H1 (cell line): ENCODE measurements at regions not wholly inside any gene's neighbourhood (a gene's known extent, or its start where the extent isn't known, plus 50 kb on each side); places are given as distances from the start of the nearest gene placed in this dataset.

Experiments used
- CTCF ChIA-PET: fragments of 300-600 bp; sonication (Branson Sonifier 250); formaldehyde crosslinking; loops from one replicate; lab custom pipeline; 2021; ENCODE audit not compliant: partially characterized antibody; lab: Charles Lee
- POLR2A ChIA-PET: fragments of 300-600 bp; sonication (Branson Sonifier 250); formaldehyde crosslinking; loops from one replicate; lab custom pipeline; 2021; ENCODE audit warnings: inconsistent platforms; ENCODE audit not compliant: partially characterized antibody; lab: Charles Lee
- DNase-seq, 2 experiments: peaks; one replicate each; pipeline versions ENCODE4 v3.0.0 to v3.0.0-alpha.2; 2010 to 2022; ENCODE audit warnings: low spot score in 2 of 2, low read depth in 1 of 2, mixed read lengths in 1 of 2
- FAIRE-seq: peaks from 2 replicates; lab custom pipeline; 2011; peaks lifted over from hg19 to GRCh38; lab: Jason Lieb, UNC
- H2AFZ ChIP-seq: 2 replicates; pipeline ENCODE4 v1.8.1; 2012; ENCODE audit warnings: low read length, inconsistent platforms
- H2AK5ac ChIP-seq: 2 replicates; pipeline ENCODE4 v1.6.1; 2013; ENCODE audit warnings: low read depth, low read length
- H2BK120ac ChIP-seq: replicated peaks from 2 replicates; pipeline ENCODE3; 2013; ENCODE audit warnings: low read depth, low read length, inconsistent platforms
- H2BK12ac ChIP-seq: 2 replicates; pipeline ENCODE4 v1.6.1; 2013; ENCODE audit warnings: low read depth, low read length
- H2BK15ac ChIP-seq: 2 replicates; pipeline ENCODE4 v1.6.1; 2013; ENCODE audit warnings: low read length
- H2BK20ac ChIP-seq: 2 replicates; pipeline ENCODE4 v1.6.1; 2013; ENCODE audit warnings: low read length
- H2BK5ac ChIP-seq: 2 replicates; pipeline ENCODE4 v1.6.1; 2013; ENCODE audit warnings: low read depth, low read length
- H3K14ac ChIP-seq: 2 replicates; pipeline ENCODE4 v1.6.1; 2013; ENCODE audit warnings: inconsistent platforms; ENCODE audit not compliant: insufficient read length
- H3K18ac ChIP-seq: 2 replicates; pipeline ENCODE4 v1.6.1; 2013; ENCODE audit warnings: low read length; ENCODE audit errors: extremely low read depth
- H3K23ac ChIP-seq: 2 replicates; pipeline ENCODE4 v1.6.1; 2013; ENCODE audit warnings: inconsistent platforms; ENCODE audit not compliant: insufficient read length
- H3K23me2 ChIP-seq: 2 replicates; pipeline ENCODE4 v1.6.1; 2013; ENCODE audit warnings: low read depth, low read length
- H3K27ac ChIP-seq: 2 replicates; pipeline ENCODE4 v1.6.1; 2011; ENCODE audit warnings: low read depth, low read length, inconsistent platforms
- H3K27me3 ChIP-seq, 4 experiments: replicated peaks in 1 of 4; 1 replicate in 1 of 4; 2 replicates in 3 of 4; pipeline versions ENCODE4 v1.6.1 to v1.8.1; 2011 to 2013; ENCODE audit warnings: low read length in 3 of 4, mild to moderate bottlenecking in 3 of 4, inconsistent platforms in 2 of 4, mixed read lengths in 2 of 4, moderate library complexity in 1 of 4; ENCODE audit not compliant: control insufficient read depth in 3 of 4, insufficient read depth in 3 of 4; ENCODE audit errors: extremely low read depth in 1 of 4
- H3K36me3 ChIP-seq, 4 experiments: 2 replicates each; pipeline versions ENCODE4 v1.6.1 to v1.8.1; 2011 to 2013; ENCODE audit warnings: mild to moderate bottlenecking in 4 of 4, low read length in 3 of 4, moderate library complexity in 2 of 4, control low read depth in 1 of 4, inconsistent platforms in 1 of 4; ENCODE audit not compliant: insufficient read depth in 4 of 4, control insufficient read depth in 2 of 4
- H3K4ac ChIP-seq: replicated peaks from 2 replicates; pipeline ENCODE3; 2013; ENCODE audit warnings: low read length, low read depth, mixed read lengths, inconsistent platforms; ENCODE audit not compliant: insufficient read length
- H3K4me1 ChIP-seq, 4 experiments: replicated peaks in 1 of 4; 1 replicate in 1 of 4; 2 replicates in 3 of 4; pipeline versions ENCODE4 v1.6.1 to v1.8.1; 2011 to 2013; ENCODE audit warnings: low read length in 3 of 4, inconsistent platforms in 2 of 4, mixed read lengths in 1 of 4; ENCODE audit not compliant: insufficient read depth in 4 of 4, control insufficient read depth in 3 of 4
- H3K4me2 ChIP-seq, 2 experiments: 2 replicates each; pipeline versions ENCODE4 v1.6.1 to v1.8.1; 2011 to 2013; ENCODE audit warnings: low read depth in 2 of 2, low read length in 2 of 2, control low read depth in 1 of 2, inconsistent platforms in 1 of 2, mild to moderate bottlenecking in 1 of 2; ENCODE audit not compliant: insufficient read depth in 1 of 2
- H3K4me3 ChIP-seq, 4 experiments: fragments of 200-600, 300-600 bp in 1 of 4; sonication (generic), shearing (Covaris generic), sonication (Bioruptor Twin) in 1 of 4; 2 replicates each; pipeline versions ENCODE4 v1.5.1 to v1.8.1; 2011 to 2016; ENCODE audit warnings: low read length in 4 of 4, low read depth in 3 of 4, control low read depth in 2 of 4, inconsistent platforms in 2 of 4, mild to moderate bottlenecking in 2 of 4, mixed read lengths in 1 of 4, moderate library complexity in 1 of 4; ENCODE audit not compliant: insufficient read depth in 2 of 4; ENCODE audit errors: extremely low read depth in 1 of 4
- H3K56ac ChIP-seq: replicated peaks from 2 replicates; pipeline ENCODE3; 2013; ENCODE audit warnings: low read depth, mild to moderate bottlenecking, mixed read lengths, low read length, inconsistent platforms; ENCODE audit not compliant: insufficient read length
- H3K79me1 ChIP-seq: 2 replicates; pipeline ENCODE4 v1.6.1; 2013; ENCODE audit warnings: low read depth, low read length, control low read depth
- H3K79me2 ChIP-seq, 2 experiments: 2 replicates each; pipeline versions ENCODE4 v1.6.1 to v1.8.1; 2012 to 2013; ENCODE audit warnings: low read length in 2 of 2, mild to moderate bottlenecking in 2 of 2, inconsistent platforms in 1 of 2; ENCODE audit not compliant: insufficient read depth in 2 of 2, control insufficient read depth in 1 of 2
- H3K9ac ChIP-seq, 4 experiments: replicated peaks in 1 of 4; 1 replicate in 1 of 4; 2 replicates in 3 of 4; pipeline versions ENCODE4 v1.6.1 to v1.8.1; 2011 to 2013; ENCODE audit warnings: low read depth in 3 of 4, low read length in 3 of 4, control low read depth in 2 of 4, mild to moderate bottlenecking in 2 of 4, moderate library complexity in 2 of 4, inconsistent platforms in 1 of 4; ENCODE audit errors: extremely low read depth in 1 of 4
- H3K9me3 ChIP-seq, 2 experiments: 2 replicates each; pipeline versions ENCODE4 v1.6.1 to v1.8.1; 2012 to 2013; ENCODE audit warnings: mild to moderate bottlenecking in 2 of 2, moderate library complexity in 2 of 2, control low read depth in 1 of 2, inconsistent platforms in 1 of 2, low read depth in 1 of 2, low read length in 1 of 2, mixed read lengths in 1 of 2; ENCODE audit not compliant: insufficient read depth in 2 of 2
- H4K20me1 ChIP-seq, 2 experiments: replicated peaks in 1 of 2; 2 replicates each; pipeline versions ENCODE3 to v1.8.1; 2011 to 2013; ENCODE audit warnings: inconsistent platforms in 2 of 2, low read length in 2 of 2, mild to moderate bottlenecking in 1 of 2; ENCODE audit not compliant: insufficient read depth in 2 of 2, control insufficient read depth in 1 of 2
- H4K5ac ChIP-seq: 2 replicates; pipeline ENCODE4 v1.6.1; 2013; ENCODE audit warnings: low read length, low read depth, mixed read lengths, inconsistent platforms; ENCODE audit not compliant: insufficient read length
- H4K8ac ChIP-seq: 2 replicates; pipeline ENCODE4 v1.8.0; 2013; ENCODE audit warnings: mild to moderate bottlenecking, moderate library complexity, low read length, inconsistent platforms; ENCODE audit not compliant: insufficient read depth; ENCODE audit errors: extremely low read depth
- H4K91ac ChIP-seq: replicated peaks from 2 replicates; pipeline ENCODE3; 2013; ENCODE audit warnings: low read length, mixed read lengths, inconsistent platforms; ENCODE audit not compliant: insufficient read length
- BCL11A ChIP-seq, 2 experiments: IDR thresholded peaks; one replicate each; pipeline ENCODE4 v1.6.1; 2011; ENCODE audit warnings: low read depth in 2 of 2, low read length in 2 of 2, mild to moderate bottlenecking in 2 of 2
- CHD1 ChIP-seq: IDR thresholded peaks from 2 replicates; pipeline ENCODE4 v1.6.1; 2012; ENCODE audit warnings: low read depth, low read length, improper control_type of control experiment
- CHD2 ChIP-seq: IDR thresholded peaks from 2 replicates; pipeline ENCODE4 v1.6.1; 2012; ENCODE audit warnings: low read length, improper control_type of control experiment
- CREB1 ChIP-seq: IDR thresholded peaks from 2 replicates; pipeline ENCODE4 v1.6.1; 2012; ENCODE audit warnings: inconsistent platforms
- CTCF ChIP-seq, 3 experiments: IDR thresholded peaks; 1 replicate in 2 of 3; 2 replicates in 1 of 3; pipeline versions ENCODE4 v1.5.1 to v1.6.1; 2011; ENCODE audit warnings: low read length in 3 of 3, mild to moderate bottlenecking in 3 of 3, inconsistent platforms in 2 of 3, low read depth in 1 of 3, moderate library complexity in 1 of 3; ENCODE audit not compliant: insufficient read depth in 1 of 3; ENCODE audit errors: control extremely low read depth in 1 of 3
- NANOG ChIP-seq: IDR thresholded peaks from 2 replicates; pipeline ENCODE4 v1.6.1; 2011; ENCODE audit warnings: low read length, low read depth, mild to moderate bottlenecking, inconsistent platforms; ENCODE audit not compliant: insufficient read depth, poor library complexity, severe bottlenecking
- POLR2AphosphoS5 ChIP-seq: IDR thresholded peaks from 2 replicates; pipeline ENCODE4 v1.6.1; 2011; ENCODE audit warnings: low read depth, low read length
- RAD21 ChIP-seq, 2 experiments: IDR thresholded peaks in 1 of 2; conservative IDR thresholded peaks in 1 of 2; 2 replicates each; pipeline ENCODE4 v1.6.1; 2011; ENCODE audit warnings: low read depth in 2 of 2, low read length in 2 of 2, improper control_type of control experiment in 1 of 2, inconsistent platforms in 1 of 2, mild to moderate bottlenecking in 1 of 2, moderate library complexity in 1 of 2
- SIX5 ChIP-seq: IDR thresholded peaks from 2 replicates; pipeline ENCODE4 v1.6.1; 2011; ENCODE audit warnings: mild to moderate bottlenecking, low read depth, low read length
- WGBS, 2 experiments: shearing (Covaris generic) in 1 of 2; methylation state at CpG; one replicate each; pipeline versions ENCODE4 v1.1.6 to v1.1.7; 2013 to 2015; ENCODE audit warnings: low lambda C conversion rate in 2 of 2, mixed read lengths in 2 of 2, inconsistent platforms in 1 of 2, low coverage in 1 of 2, missing lambda C conversion rate in 1 of 2; ENCODE audit not compliant: insufficient replicate concordance in 2 of 2, insufficient coverage in 1 of 2, insufficient read length in 1 of 2; ENCODE audit errors: extremely low coverage in 1 of 2, missing lambda C conversion rate in 1 of 2; 5-methylcytosine and 5-hydroxymethylcytosine counted together

DNA sequence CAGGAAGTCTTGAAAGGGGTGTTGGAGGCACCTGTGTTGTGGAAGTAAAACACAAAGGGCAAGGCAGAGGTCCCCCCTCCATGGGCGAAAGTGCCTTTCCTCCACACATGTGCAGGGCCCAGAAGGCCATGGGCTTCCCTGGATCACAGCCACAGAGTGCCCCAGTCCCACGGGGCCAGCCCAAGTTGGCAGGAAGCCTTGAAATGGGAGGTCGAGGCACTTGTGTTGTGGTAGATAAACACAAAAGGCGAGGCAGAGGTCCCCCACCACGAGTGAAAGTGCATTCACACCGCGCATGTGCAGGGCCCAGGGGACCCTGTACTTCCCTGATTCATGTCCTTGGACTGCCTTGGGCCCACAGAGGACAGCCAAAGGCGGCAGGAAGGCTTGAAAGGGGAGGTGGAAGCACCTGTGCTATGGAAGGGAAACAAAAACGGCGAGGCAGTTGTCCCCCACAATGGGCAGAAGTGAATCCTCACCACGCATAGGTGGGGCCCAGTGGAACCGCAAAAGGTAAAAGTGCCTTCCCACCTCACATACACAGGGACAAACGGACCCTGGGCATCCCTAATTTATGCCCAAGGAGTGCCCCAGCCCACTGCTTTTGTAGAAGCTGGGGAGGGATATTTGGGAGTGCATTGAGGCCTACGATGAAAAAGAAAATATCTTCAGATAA, 585.4 kb downstream of the ALG10 start:
- ChIA-PET POLR2A (no interaction called here), CTCF (no interaction called here)
- FAIRE-seq (no peak), DNase-seq (no peak)
- H2AFZ ChIP-seq, result no peak overlapping the region
- H4K5ac ChIP-seq, result no peak overlapping the region
- H3K4me1 ChIP-seq, result no peaks in the 10 kb centered on the region
- H3K56ac ChIP-seq, result no peak overlapping the region
- no peaks in the 10 kb centered on the region for H3K27me3 ChIP-seq
- H3K4me3 ChIP-seq, result no peak overlapping the region
- no peak overlapping the region for H2BK5ac ChIP-seq
- no peak overlapping the region for H2BK120ac ChIP-seq
- no peak overlapping the region for H3K18ac ChIP-seq
- no peak overlapping the region for H2BK15ac ChIP-seq
- no peaks in the 10 kb centered on the region for H3K79me1 ChIP-seq
- no peaks in the 10 kb centered on the region for H4K20me1 ChIP-seq
- no peak overlapping the region for H3K14ac ChIP-seq
- H4K8ac ChIP-seq, result no peak overlapping the region
- no peaks in the 10 kb centered on the region for H3K36me3 ChIP-seq
- no peak overlapping the region for H2BK20ac ChIP-seq
- no peaks in the 10 kb centered on the region for H3K79me2 ChIP-seq
- H3K23me2 ChIP-seq, result no peaks in the 10 kb centered on the region; the same call in 1 of the 2 replicates
- 73% methylated on average over 14 of the region's 14 CpGs; no CpG with 5 or more reads in 1 of the 2 experiments for WGBS, 2 experiments
- no peak for TF ChIP-seq CREB1
- no peak for TF ChIP-seq RAD21 (IDR thresholded peaks at IDR 0.05 in 1 of 2, conservative IDR thresholded peaks at IDR 0.05 in 1 of 2; ENCODE audit: low read depth in 2 of 2, low read length in 2 of 2)
- no peak for TF ChIP-seq BCL11A (IDR thresholded peaks at IDR 0.05; ENCODE audit: low read depth in 2 of 2, low read length in 2 of 2)
- no peak for TF ChIP-seq CHD1
- no peak for TF ChIP-seq NANOG
- TF ChIP-seq SIX5, result no peak
- no peak for TF ChIP-seq POLR2AphosphoS5
- TF ChIP-seq CTCF (IDR thresholded peaks at IDR 0.05; ENCODE audit: control extremely low read depth in 1 of 3, insufficient read depth in 1 of 3, low read depth in 1 of 3, low read length in 3 of 3), result no peak
- no peak for TF ChIP-seq CHD2
- TF ChIP-seq, all 59 proteins: peak for 0
- Histone ChIP-seq H3K4me2 (no peak overlapping the region), H2BK12ac (no peak overlapping the region), H4K91ac (no peak overlapping the region), H3K9me3 (peaks cover 48 to 59% of the 10 kb centered on the region in 2 experiments; a peak in 3 of 4 replicates), H3K27ac (no peak overlapping the region), H3K9ac (no peak overlapping the region), H3K4ac (no peak overlapping the region), H3K23ac (no peak overlapping the region), H2AK5ac (no peak overlapping the region)
